Midbrain (tissue), 1 donor: ENCODE measurements at regions not wholly inside any gene's neighbourhood (a gene's known extent, or its start where the extent isn't known, plus 50 kb on each side); places are given as distances from the start of the nearest gene placed in this dataset.

Experiments
- DNase-seq: peaks from one replicate; lab custom pipeline; 2025; lab: John Stamatoyannopoulos, UW

DNA sequence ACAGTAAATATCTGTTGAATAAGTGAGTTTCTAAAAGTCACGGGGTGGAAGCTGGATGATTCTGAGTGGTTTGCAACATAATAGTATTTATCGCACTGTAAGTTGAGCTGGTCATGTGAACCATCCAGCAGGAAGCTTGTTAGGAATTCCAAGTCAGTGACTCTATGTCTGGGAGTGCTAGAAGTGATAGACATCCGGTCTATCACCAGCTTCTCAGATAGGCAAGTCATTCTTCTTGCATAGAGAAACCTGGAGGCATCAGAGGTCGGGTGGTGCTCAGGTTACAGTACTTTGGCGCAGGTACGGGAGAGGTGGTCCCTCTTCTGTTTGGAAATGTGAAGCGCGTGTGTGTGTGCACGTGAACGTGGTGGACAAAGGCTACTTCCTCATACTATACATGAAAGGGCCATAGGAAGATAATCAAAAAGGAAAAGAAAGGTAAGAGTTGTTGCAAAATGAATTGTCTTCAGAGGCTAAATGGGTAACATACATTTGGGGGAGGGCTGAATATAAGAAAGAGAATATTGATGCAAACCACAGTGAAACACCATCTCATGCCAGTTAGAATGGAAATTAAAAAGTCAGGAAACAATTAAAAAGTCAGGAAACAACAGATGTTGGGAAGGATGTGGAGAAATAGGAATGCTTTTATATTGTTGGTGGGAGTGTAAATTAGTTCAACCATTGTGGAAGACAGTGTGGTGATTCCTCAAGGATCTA lies 299.3 kb upstream of the ZFP64 start:
- no peak for DNase-seq

DNA sequence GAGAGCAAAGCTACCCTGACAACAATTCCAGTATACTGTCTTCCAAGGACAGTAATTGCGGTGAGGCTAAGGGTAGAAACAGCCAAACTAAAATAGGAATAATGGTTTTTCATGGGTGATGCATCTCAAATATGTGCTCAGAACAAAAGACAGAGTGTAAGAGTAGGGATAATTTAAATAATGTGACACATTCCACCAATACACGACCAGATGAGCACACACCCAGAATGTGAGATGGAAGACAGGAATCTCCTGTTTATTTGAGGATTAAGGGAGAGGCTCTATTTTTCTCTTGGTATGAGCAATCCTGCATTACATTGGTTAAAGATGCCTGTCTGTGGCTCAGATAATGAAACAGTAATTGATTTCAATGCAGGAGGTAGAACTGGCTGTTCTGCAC lies 292.9 kb upstream of the ZFP64 start:
- DNase-seq, result no peak

DNA sequence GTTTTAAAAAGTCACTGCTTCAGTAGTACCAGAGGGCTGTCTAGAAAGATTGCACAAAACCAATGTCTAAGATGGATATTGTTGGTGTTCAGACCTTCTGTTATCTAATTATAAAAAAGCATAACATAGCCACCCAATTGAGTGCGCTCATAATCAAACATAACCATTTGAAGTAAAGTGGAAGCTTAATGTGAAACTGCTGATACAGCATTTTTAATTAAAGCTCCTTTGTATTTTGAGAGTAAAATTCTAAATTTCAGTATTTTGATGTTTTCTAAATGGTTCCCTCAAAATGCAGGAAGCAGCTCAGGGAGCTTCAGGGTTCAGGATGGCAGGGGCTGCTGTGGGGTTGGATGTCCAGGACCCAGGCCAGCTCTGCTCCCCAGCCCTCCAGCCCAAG lies 291.8 kb upstream of the ZFP64 start:
- DNase-seq, result no peak

DNA sequence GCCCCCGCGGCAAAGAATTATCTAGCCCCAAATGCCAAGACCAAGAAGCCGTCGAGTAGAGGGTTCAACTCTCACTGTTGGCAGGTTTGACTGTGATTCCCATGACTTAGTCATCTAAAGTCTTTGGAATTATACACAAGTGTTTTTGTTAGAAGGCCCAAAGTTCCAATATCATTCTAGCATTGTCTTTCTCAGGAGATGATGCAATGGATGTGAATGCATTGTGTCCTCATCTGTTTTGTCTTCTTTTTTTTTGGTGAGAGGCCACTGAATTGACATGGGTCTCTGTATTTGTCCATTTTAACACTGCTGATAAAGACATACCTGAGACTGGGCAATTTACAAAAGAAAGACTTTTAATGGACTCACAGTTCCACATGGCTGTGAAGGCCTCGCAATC lies 290.5 kb upstream of the ZFP64 start:
- no peak for DNase-seq

DNA sequence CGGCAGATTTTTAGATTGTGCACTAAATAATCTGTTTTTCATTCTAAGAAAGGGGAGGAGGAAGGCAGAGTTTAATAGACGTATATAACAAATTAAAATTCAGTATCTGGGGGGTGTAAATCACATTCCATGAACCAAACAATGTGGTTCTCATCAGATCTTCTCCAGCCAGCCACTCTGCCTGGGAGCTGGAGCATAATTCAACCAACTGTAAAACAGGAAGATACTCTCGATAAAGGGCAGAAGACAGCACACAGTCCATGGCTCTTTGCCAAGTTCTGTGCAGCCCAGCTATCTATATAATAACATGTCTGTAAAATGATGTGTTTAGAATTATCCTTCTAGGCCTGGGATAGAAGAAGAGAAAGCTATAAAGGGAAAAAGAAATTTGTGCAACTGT lies 289.9 kb upstream of the ZFP64 start:
- DNase-seq, result no peak

DNA sequence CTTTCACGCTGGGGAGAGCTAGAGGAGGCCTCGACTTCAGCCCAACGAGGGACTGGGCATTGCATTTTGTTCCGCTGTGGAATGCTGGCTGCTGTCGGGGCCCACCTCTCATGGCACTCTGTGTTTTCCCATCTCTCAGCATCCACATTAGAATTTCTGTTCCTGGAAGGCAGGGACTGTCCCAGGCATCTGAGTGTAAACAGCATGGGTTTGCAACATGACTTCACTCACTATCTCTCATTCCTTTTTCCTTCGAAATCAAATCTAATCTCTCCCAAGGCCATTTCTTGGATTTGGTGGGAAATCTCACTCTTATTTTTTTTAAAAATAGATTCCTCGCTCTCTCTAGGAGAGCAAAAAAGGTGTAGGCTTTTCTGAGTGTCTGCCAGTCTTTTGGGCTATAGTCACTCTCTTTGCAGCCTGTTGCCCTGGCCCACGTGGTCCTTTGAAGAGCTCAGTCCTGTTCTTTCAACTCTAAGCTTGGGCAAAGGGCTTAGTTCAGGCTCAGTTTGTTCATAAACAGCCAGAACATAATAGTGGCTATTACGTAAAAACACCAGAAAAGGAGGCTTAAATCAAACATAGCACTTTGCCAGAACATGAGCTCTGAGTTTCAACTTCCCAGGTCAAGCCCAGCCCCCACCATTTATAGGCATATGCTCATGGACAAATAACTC lies 284.6 kb upstream of the ZFP64 start:
- no peak for DNase-seq

DNA sequence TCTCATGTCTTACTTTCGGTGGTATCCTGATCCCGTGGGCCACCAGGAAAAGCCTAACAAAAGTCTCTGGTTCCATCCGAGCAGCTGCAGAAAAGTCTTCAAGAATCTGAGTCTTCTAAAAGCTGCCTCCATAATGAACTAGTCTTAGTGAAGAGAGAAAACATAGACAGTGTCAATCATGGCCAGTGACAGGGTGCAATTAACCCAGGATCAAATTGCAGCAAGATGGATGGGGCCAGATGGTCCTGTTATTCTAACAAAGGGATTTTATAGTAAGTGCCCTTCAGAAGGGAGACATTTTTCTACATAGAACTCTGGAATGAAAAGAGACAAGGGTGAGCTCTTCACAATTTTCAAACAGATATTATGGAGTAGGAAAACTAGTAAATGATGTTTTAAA lies 281.6 kb upstream of the ZFP64 start:
- no peak for DNase-seq

DNA sequence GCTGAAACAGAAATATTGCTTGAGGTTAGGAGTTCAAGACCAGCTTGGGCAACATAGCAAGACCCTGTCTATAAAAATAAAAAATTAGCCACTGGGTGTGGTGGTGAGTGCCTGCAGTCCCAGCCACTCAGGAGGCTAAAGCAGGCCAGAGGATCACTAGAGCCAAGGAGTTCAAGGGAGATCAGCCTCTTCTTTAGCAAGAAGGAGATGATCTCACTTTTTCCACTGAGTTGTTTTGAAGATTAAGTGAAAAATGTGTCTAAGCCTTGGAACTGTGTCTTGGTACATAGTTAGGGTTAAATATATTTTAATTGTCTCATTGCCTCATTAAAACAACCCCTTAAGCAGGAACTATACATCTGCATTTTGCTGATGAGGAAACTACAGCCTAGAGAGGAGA lies 279.0 kb upstream of the ZFP64 start:
- DNase-seq, result no peak

DNA sequence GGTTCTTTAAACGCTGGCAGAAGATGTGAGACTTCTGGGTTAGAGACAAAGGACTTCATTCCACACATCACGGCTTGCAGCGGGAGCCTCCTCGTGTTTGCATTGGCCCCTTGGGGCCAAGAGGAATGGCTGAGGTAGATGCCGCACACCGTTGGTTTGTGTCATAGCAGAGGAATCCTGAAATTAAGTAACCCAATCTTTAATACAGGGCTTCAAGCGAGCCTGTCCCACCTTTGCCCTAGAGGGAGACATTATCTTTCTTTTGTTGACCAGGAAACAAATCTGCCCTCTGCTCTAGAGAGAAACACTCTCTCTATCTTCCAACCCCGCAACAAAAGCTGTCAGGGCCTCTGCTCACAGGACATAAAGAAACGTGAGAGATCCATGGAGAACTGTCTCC lies 277.5 kb upstream of the ZFP64 start:
- DNase-seq, result no peak

DNA sequence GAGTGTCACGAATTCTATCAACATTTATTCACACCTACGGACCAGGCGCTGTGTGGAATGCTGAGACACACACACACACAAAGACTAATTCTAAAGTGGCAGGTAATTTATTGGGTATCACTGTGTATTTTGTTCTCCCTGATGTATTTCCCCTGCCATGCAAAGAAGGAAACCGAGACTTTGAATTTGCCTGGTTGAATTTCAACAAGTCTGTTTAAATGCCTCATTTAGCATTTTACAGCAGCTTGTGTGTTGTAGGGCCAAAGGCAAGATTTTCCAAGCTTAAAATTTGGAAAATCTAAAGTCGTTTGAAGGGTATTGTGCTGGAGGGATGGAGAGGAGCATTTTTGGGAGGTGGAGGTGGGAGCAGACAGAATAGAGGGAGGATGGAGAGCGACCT lies 274.4 kb upstream of the ZFP64 start:
- no peak for DNase-seq

DNA sequence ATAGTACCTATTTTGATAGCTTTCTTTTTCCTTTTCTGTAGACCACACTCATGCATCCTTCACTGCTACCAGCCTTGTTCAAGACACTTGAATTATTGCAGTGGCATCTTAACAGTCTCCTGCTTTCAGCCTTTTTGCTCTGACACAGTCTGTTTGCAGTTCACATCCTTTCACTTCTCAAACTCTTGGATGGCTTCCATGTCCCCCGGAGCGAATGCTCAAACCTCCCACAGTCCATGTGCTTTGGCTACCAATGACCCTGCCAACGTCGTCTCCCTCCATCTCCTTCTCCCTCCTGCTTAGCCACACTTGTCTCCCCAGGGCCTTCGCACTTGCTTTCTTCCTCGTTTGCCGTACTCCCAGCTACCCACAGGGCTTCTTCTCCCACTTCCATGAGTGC lies 270.0 kb upstream of the ZFP64 start:
- no peak for DNase-seq

DNA sequence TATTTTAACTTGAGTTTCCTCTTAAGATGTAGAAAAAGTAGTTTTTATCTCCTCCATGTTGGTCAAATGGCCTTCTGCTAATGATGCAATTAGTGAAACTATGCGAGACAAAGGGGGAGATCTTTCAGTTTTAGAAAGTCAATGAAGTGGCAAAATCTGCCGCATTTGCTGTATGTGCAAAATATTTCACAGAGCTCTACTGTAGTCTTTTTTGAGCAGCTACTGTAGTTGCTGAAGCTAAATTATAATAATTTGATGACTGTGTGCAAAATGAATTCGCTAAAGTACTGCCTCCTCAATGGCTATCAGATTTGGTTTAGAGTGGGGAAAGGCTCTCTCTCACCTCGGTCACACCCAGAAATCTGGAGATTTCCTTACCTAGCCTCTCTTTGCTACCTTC lies 267.6 kb upstream of the ZFP64 start:
- DNase-seq, result no peak

DNA sequence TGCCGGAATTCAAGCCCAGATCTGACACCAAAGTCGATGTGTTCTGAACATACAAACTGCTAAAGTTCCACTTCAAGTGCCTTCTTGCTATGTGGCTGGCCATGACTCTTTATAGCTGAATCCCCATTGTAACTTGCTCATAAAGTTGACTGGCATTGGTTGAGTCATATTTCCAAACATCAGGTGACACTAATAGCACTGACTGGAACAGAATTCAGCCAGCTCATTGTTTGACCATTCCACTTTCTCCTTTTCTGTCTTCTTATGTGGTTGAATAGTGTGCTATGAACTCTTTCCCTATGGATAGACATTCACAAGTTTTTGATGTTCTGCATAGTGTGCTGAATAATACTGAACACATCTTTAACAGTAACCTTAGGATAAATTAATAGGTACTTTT lies 266.2 kb upstream of the ZFP64 start:
- DNase-seq, result no peak

DNA sequence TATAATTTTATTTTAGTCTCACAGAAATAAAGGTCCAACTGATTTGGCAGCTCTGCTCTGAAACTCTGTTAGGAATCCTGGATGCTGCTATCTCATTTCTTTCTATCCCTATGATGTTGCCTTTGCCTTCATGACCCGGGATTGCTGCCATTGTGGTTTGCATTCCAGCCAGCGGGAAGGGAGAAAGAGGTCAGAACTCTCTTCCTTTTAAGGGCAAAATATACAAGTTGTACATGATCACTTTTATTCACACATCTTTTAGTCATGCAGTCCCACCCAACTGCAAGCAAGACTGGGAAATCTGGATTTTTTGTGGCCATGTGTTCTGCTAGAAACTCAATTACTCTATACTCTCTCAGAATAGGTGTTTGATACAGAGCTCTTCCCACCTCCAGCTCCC lies 263.1 kb upstream of the ZFP64 start:
- no peak for DNase-seq

DNA sequence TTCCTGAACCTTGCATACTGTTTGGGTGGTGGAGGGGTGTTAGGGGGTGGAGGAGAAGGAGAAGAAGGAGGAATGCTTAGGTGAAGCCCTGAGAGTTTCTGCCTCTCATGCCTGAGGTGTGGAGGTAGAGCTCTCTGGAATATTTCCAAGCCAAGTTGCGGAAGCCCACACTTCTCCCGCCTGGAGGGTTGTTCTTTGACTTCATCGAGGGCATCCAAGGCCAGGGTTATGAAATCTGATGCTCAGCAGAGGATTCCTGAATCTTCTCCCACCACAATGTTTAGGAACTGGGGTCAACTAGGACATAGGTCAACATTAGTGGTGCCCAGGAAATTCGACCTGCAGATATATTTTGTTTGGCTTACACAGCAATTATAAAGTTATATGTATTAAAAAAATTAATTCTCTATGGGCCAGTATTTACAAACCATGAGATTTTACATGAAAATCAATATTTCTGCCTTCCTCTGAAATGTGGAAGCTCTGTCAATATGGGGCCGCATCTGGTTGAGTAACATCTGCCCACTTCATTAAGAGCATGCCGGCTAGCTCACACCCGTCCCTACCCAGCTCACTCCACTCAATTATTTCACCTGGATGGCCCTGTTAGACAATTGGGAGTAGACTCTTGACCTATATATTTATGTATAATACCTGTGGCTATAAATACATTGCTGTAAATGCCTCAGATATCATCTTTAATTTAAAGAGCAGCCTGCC lies 257.1 kb upstream of the ZFP64 start:
- no peak for DNase-seq

DNA sequence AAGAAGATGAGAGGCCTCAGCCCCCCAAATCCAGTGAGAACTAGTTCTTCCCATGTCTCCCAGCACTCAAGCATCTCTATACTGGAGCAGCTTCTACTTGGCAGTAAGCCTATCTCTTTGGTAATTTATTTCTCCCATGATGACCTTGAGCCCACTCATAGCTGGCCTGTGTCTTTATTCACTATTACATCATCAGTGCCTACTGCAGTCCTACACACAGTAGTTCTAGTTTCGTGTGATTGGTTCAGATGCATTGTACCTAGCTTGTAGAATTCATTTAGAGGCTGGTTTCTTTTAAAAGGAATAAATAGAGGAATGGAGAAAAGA lies 255.6 kb upstream of the ZFP64 start:
- DNase-seq, result no peak

DNA sequence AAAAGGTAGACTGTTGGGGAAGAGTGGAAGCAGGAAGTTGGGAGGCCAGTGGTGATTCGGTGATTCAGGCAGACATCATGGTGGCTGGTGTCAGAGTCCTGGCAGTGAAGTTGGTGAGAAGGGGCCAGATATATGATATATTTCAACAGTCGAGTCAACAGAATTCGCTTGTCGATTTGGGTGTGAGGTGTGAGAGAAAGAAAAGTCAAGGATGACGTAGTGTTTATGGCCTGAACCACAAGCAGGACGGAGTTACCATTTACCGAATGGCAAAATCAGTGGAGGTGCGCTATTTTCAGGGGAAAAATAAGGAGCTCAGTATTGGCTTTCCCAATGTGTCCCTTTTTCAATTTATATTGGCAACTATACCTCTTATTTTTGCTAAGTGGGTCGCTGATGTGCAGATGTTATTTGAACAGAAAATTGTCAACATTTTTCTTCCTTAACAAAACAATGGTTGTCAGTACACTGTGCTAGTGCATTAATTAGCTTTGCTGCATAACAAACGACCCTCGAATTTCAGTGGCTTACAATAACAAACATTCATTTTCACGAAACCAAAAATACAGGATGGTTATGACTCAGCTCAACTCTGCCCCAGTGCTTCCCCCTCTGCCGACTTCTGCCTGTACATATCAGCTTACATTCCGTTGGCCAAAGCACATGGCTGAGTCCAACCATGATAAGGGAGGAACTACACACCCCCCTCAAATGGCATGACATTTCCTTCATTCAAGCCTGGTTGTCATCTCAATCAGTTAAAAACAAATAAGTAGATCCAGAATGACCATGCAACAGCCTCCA lies 255.0 kb upstream of the ZFP64 start:
- no peak for DNase-seq

DNA sequence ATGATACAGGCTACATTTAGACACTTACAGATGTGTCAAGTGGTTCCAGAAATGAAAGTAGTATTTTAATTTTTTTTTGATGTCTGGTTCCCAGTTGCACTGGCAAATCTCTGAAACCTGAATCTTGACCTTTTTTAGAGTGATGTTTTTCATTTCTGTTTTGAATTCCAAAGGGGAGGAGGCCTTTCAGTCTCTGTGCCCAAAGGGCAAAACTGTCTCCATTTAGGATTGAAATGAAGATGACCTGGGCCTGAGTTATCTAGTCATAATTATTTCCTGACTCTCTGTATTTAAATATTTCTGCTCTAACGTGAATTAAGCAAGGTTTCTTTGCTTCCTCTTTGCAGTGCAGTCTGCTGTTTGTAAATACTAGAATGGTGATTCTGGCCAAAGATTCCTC lies 252.9 kb upstream of the ZFP64 start:
- DNase-seq, result no peak

DNA sequence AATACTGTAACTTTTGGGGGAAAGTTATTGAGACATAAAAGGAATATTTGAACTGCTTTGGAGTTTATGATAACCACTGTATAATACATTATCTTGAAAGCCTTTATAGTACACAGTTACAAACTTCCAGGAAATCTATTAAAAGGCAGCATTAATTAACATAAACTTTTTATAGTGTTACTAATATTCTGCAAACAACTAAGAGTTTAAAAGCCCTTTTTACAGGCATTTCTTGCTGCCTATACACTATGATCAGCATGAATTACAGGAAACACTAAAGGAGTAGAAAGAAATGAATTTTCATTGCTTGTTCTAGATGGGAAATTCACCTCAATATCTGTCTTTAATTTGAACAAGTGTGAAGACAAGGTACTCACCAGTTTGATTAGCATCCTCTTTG lies 252.3 kb upstream of the ZFP64 start:
- no peak for DNase-seq

DNA sequence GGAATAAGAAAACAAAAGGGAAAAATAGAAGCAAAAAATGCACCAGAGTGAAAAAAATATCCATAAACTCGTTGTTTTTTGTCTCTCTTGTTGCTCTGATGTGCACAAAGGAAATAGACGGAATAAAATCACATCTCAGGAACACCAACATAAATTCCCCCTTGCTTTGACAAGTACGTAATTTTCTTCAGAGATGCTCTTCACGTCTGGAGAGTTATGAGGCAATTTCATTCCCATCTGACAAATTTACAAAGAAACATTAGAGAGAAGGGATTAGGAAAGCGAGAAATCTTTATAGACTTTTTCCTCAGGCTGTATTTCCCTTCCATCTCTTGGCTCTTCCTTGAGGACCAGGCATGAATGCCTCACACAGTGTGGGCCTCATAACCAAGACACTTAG lies 250.1 kb upstream of the ZFP64 start:
- DNase-seq, result no peak

DNA sequence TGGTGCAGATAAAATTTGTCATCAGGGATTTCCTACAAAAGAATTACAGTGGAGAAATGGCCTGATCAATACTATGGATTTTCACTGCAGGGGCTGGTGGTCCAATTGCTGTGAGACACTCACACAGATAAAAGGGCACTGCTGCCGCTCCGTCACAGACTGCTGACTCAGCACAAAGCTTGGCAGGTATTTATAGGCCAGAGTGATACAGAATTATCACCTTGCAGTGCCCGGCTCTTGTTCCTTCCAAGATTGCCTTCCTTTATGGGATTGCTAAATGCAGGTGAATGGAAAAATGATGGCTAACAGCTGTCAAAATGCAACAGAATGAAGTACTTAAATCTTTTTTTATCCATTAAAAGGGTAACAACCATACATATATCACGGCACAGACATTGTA lies 247.8 kb upstream of the ZFP64 start:
- DNase-seq, result no peak

DNA sequence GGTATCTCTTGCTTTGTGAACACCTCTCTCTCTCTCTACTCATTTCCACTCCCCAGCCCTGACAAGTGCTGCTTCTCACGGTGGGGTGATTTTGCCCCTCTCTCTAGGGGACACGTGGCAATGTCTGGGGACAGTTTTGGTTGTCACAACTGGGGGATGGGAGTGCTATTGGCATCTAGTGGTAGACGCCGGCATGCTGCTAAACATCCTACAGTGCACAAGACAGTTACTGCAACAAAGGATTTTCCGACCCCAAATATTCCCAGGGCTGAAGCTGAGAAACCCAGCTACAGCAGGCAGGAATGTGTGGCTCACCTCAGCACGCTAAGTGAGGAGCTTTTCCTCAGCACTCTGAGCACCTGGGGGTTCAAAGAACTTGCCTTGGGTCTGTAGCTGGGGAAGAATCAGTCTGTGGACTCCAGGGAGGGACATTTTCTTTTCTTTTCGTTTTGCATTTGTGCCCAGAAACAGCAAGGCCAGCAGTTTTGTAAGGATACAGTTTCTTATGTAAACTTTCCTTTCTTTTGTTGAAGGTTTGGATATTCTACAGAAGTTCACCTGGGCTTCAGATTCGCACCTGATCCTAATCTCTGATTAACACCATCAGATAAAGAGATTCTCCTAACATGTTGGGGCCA lies 246.9 kb upstream of the ZFP64 start:
- DNase-seq, result no peak
